Stomach (tissue), 8 donors: ENCODE measurements at regions not wholly inside any gene's neighbourhood (a gene's known extent, or its start where the extent isn't known, plus 50 kb on each side); places are given as distances from the start of the nearest gene placed in this dataset.

ENCODE experiments used
- DNase-seq, 2 donors: peaks; one replicate each; pipeline versions ENCODE4 v3.0.0 to v3.0.0-alpha.2; 2013 to 2019
- H3K27ac ChIP-seq, 5 donors: fragments of 200-600 bp in 4 of 5; sonication (generic) in 4 of 5; one replicate each; pipeline ENCODE4 v1.5.1; 2013 to 2019; ENCODE audit warnings: mild to moderate bottlenecking in 1 of 5, moderate library complexity in 1 of 5
- H3K27me3 ChIP-seq, 3 donors: fragments of 200-600 bp; sonication (generic); one replicate each; pipeline ENCODE4 v1.5.1; 2017 to 2019; ENCODE audit warnings: mixed run types in 1 of 3
- H3K36me3 ChIP-seq, 4 donors: fragments of 200-600 bp; sonication (generic); 1 replicate in 3 of 4; 2 replicates in 1 of 4; pipeline ENCODE4 v1.5.1; 2016 to 2019
- H3K4me1 ChIP-seq, 4 donors: fragments of 200-600 bp; sonication (generic); one replicate each; pipeline ENCODE4 v1.5.1; 2016 to 2019
- H3K4me3 ChIP-seq, 4 donors: fragments of 200-600 bp; sonication (generic) in 3 of 4; one replicate each; pipeline ENCODE4 v1.5.1; 2016 to 2019; ENCODE audit warnings: mild to moderate bottlenecking in 1 of 4
- H3K9me3 ChIP-seq, 4 donors: fragments of 200-600 bp; sonication (generic); one replicate each; pipeline ENCODE4 v1.5.1; 2016 to 2019
- EP300 ChIP-seq: sonication (generic); formaldehyde crosslinking; IDR thresholded peaks from one replicate; pipeline ENCODE4 v1.6.1; 2017; ENCODE audit warnings: antibody characterized with exemption
- POLR2A ChIP-seq, 4 donors: fragments of 450-650 bp; IDR thresholded peaks; one replicate each; pipeline ENCODE4 v1.6.1; 2016; ENCODE audit warnings: antibody characterized with exemption in 4 of 4, control low read depth in 2 of 4, mild to moderate bottlenecking in 1 of 4, moderate library complexity in 1 of 4
- POLR2AphosphoS5 ChIP-seq, 3 donors: sonication (generic); formaldehyde crosslinking; IDR thresholded peaks; one replicate each; pipeline ENCODE4 v1.6.1; 2016; ENCODE audit warnings: antibody characterized with exemption in 3 of 3
- WGBS, 5 donors: extraction: QIAGEN DNeasy Blood & Tissue Kit in 3 of 5; methylation state at CpG; one replicate each; pipeline versions ENCODE4 v1.1.5 to v1.1.7; 2013 to 2018; 5-methylcytosine and 5-hydroxymethylcytosine counted together
- intact Hi-C: fragments of 100-400 bp; cut with DNase I; formaldehyde crosslinking; loops from one replicate; pipeline ENCODE4 v1.15.1; 2023; ENCODE audit warnings: low total_unique reads
- TF ChIP-seq, protein P1 (sequence below), 7 experiments: fragments of 450-650 bp in 4 of 7; fragments of 200-600 bp in 3 of 7; sonication (generic) in 3 of 7; IDR thresholded peaks; one replicate each; pipeline ENCODE4 v1.5.1; 2016 to 2019; ENCODE audit warnings: antibody characterized with exemption in 7 of 7, control low read depth in 2 of 7, mild to moderate bottlenecking in 1 of 7
- donor health status: healthy with polysubstance abuse.
- donor health status: Bipolar disorder and iron deficiency.
- donor health status: healthy.

DNA sequence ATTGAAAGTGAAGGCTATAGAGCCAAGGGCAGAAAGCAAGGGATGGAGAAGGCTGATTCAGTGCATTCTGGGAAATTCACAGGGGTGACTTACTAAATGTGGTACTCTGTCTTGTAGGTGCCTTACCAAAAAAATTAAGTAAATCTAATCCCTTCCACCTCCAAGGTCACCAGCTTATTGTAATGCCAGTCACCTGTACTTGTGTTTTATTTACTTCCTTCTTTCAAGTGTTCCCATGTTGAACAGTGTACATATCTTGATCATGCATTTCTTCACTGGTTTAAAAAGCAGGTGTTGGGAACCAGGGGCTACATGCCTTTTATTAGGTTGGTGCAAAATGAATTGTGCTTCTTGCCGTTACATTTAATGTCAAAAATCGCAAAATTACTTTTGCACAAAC lies 137.0 kb upstream of the ARHGAP28 start:
- 87 to 95% (median 93%) methylated on average over 2 of the region's 2 CpGs for WGBS, 5 donors
- H3K27me3 ChIP-seq: no peaks in the 10 kb centered on the region
- H3K4me3 ChIP-seq: no peak overlapping the region
- H3K36me3 ChIP-seq: no peaks in the 10 kb centered on the region
- H3K27ac ChIP-seq: no peak overlapping the region
- intact Hi-C loops: no loop called here
- DNase-seq: no peak
- H3K4me1 ChIP-seq: no peaks in the 10 kb centered on the region
- no peaks in the 10 kb centered on the region for H3K9me3 ChIP-seq
- TF ChIP-seq POLR2AphosphoS5 (IDR thresholded peaks at IDR 0.05) (no peak), EP300 (no peak), POLR2A (IDR thresholded peaks at IDR 0.05) (no peak)
- TF ChIP-seq, protein P1, sequence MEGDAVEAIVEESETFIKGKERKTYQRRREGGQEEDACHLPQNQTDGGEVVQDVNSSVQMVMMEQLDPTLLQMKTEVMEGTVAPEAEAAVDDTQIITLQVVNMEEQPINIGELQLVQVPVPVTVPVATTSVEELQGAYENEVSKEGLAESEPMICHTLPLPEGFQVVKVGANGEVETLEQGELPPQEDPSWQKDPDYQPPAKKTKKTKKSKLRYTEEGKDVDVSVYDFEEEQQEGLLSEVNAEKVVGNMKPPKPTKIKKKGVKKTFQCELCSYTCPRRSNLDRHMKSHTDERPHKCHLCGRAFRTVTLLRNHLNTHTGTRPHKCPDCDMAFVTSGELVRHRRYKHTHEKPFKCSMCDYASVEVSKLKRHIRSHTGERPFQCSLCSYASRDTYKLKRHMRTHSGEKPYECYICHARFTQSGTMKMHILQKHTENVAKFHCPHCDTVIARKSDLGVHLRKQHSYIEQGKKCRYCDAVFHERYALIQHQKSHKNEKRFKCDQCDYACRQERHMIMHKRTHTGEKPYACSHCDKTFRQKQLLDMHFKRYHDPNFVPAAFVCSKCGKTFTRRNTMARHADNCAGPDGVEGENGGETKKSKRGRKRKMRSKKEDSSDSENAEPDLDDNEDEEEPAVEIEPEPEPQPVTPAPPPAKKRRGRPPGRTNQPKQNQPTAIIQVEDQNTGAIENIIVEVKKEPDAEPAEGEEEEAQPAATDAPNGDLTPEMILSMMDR (IDR thresholded peaks at IDR 0.05): no peak

DNA sequence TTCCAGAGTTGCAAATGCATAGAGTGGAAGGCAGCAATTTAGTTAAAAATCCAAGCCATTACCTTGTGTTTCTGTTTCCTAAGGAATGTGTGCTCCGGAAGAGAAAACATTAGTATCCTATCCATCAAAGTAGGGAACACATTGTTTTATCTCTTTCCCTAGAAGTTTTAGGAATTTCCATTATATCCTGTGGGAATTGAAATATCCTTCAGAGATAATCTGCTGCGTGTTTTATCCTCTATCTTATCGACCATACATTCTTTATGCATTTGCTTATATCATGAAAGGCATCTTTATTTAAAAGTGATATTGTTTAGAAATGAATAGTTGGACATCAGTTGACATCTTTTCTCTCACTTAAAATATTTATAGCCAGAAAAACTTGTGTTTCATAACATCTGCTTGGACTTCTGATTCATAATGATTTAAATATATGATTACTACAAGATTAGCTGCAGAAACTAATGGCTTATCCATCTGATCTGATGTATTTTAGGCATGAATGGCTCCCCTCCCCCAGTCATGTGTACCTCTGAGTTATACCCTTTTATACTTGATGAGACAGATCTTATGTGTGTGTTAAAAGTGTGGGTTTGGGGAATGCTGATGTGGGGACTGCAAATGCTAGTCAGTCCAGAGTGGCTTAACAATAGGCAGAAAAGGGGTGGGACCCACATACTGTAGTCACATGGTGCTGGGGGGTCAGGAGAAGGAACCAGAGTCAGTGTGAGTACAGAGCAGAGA lies 136.2 kb upstream of the ARHGAP28 start:
- TF ChIP-seq POLR2AphosphoS5 (IDR thresholded peaks at IDR 0.05) (no peak), EP300 (no peak), POLR2A (IDR thresholded peaks at IDR 0.05) (no peak)
- TF ChIP-seq, protein P1 (IDR thresholded peaks at IDR 0.05): no peak
- Histone ChIP-seq H3K27ac (no peak overlapping the region), H3K36me3 (no peaks in the 10 kb centered on the region), H3K27me3 (no peaks in the 10 kb centered on the region), H3K4me3 (no peak overlapping the region), H3K9me3 (no peaks in the 10 kb centered on the region), H3K4me1 (no peaks in the 10 kb centered on the region)
- 33 to 39% (median 34%) methylated on average over 3 of the region's 3 CpGs for WGBS, 5 donors
- DNase-seq: no peak
- intact Hi-C loops: no loop called here

GRCh38 chr18:6595666-6596065 lies 133.8 kb upstream of the ARHGAP28 start:
- Histone ChIP-seq H3K36me3 (no peaks in the 10 kb centered on the region), H3K9me3 (no peaks in the 10 kb centered on the region), H3K4me3 (no peak overlapping the region), H3K27ac (no peak overlapping the region), H3K4me1 (no peaks in the 10 kb centered on the region), H3K27me3 (no peaks in the 10 kb centered on the region)
- DNase-seq: no peak
- TF ChIP-seq POLR2A (IDR thresholded peaks at IDR 0.05) (no peak), POLR2AphosphoS5 (IDR thresholded peaks at IDR 0.05) (no peak), EP300 (no peak)
- TF ChIP-seq, protein P1 (IDR thresholded peaks at IDR 0.05): no peak
- intact Hi-C loops: no loop called here
- WGBS, 5 donors: 81 to 87% (median 84%) methylated on average over 7 of the region's 7 CpGs

- DNase-seq: no peak
- Histone ChIP-seq H3K4me3 (no peak overlapping the region), H3K27me3 (no peaks in the 10 kb centered on the region), H3K36me3 (no peaks in the 10 kb centered on the region), H3K9me3 (no peaks in the 10 kb centered on the region), H3K27ac (no peak overlapping the region), H3K4me1 (no peaks in the 10 kb centered on the region)
- 58 to 78% (median 72%) methylated on average over 7 of the region's 7 CpGs for WGBS, 5 donors
- intact Hi-C loops: no loop called here
- TF ChIP-seq POLR2AphosphoS5 (IDR thresholded peaks at IDR 0.05): no peak
- TF ChIP-seq, protein P1 (IDR thresholded peaks at IDR 0.05): no peak
- TF ChIP-seq POLR2A (IDR thresholded peaks at IDR 0.05): no peak
- no peak for TF ChIP-seq EP300
These were observed 130.9 kb upstream of the ARHGAP28 start for GRCh38 chr18:6598657-6599056.
